Right lobe of liver (tissue), 4 donors: ENCODE measurements at regions not wholly inside any gene's neighbourhood (a gene's known extent, or its start where the extent isn't known, plus 50 kb on each side); places are given as distances from the start of the nearest gene placed in this dataset.

ENCODE experiments used
- CTCF ChIP-seq, 4 donors: fragments of 200-600 bp in 3 of 4; fragments of 450-650 bp in 1 of 4; IDR thresholded peaks; one replicate each; pipeline versions ENCODE4 v1.5.1 to v1.8.0; 2016 to 2022; ENCODE audit warnings: antibody characterized with exemption in 4 of 4, mild to moderate bottlenecking in 2 of 4
- POLR2A ChIP-seq: fragments of 450-650 bp; IDR thresholded peaks from one replicate; pipeline ENCODE4 v1.6.1; 2017; ENCODE audit warnings: antibody characterized with exemption, mild to moderate bottlenecking
- donor health status: DM: no; HTN: no; CAD: no.
- donor health status: DM: no; HTN: no; CAD: no.
- donor health status: DM: no; HTN: yes; CAD: no.

GRCh38 chr6:84848960-84849359, 84.6 kb upstream of the TBX18 start:
- TF ChIP-seq POLR2A (no peak), CTCF (IDR thresholded peaks at IDR 0.05) (no peak)
